ENCODE measurements at regions not wholly inside any gene's neighbourhood (a gene's known extent, or its start where the extent isn't known, plus 50 kb on each side); places are given as distances from the start of the nearest gene placed in this dataset.

DNA sequence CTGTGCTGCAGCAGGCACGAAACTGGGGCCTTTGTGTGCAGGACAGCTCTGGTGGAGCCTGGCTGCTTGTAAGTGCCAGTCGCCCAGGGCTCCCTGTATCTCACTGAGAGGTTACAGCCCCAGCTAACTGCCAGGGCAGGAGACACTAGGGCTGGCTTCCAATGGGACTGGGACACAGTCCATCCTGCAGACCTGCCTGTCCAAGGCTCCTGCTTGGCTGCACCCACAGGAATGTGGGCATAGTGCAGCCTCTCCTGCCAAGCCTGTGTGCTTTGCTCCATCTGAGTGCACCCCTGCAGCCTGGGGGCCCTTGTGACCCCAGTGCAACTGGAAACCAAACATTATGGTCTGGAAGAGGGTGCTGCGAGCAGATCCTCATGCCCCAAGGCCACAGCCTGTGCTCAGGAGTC is 144.0 kb downstream of the ADAM29 start (continued):
- TF ChIP-seq, protein P1, sequence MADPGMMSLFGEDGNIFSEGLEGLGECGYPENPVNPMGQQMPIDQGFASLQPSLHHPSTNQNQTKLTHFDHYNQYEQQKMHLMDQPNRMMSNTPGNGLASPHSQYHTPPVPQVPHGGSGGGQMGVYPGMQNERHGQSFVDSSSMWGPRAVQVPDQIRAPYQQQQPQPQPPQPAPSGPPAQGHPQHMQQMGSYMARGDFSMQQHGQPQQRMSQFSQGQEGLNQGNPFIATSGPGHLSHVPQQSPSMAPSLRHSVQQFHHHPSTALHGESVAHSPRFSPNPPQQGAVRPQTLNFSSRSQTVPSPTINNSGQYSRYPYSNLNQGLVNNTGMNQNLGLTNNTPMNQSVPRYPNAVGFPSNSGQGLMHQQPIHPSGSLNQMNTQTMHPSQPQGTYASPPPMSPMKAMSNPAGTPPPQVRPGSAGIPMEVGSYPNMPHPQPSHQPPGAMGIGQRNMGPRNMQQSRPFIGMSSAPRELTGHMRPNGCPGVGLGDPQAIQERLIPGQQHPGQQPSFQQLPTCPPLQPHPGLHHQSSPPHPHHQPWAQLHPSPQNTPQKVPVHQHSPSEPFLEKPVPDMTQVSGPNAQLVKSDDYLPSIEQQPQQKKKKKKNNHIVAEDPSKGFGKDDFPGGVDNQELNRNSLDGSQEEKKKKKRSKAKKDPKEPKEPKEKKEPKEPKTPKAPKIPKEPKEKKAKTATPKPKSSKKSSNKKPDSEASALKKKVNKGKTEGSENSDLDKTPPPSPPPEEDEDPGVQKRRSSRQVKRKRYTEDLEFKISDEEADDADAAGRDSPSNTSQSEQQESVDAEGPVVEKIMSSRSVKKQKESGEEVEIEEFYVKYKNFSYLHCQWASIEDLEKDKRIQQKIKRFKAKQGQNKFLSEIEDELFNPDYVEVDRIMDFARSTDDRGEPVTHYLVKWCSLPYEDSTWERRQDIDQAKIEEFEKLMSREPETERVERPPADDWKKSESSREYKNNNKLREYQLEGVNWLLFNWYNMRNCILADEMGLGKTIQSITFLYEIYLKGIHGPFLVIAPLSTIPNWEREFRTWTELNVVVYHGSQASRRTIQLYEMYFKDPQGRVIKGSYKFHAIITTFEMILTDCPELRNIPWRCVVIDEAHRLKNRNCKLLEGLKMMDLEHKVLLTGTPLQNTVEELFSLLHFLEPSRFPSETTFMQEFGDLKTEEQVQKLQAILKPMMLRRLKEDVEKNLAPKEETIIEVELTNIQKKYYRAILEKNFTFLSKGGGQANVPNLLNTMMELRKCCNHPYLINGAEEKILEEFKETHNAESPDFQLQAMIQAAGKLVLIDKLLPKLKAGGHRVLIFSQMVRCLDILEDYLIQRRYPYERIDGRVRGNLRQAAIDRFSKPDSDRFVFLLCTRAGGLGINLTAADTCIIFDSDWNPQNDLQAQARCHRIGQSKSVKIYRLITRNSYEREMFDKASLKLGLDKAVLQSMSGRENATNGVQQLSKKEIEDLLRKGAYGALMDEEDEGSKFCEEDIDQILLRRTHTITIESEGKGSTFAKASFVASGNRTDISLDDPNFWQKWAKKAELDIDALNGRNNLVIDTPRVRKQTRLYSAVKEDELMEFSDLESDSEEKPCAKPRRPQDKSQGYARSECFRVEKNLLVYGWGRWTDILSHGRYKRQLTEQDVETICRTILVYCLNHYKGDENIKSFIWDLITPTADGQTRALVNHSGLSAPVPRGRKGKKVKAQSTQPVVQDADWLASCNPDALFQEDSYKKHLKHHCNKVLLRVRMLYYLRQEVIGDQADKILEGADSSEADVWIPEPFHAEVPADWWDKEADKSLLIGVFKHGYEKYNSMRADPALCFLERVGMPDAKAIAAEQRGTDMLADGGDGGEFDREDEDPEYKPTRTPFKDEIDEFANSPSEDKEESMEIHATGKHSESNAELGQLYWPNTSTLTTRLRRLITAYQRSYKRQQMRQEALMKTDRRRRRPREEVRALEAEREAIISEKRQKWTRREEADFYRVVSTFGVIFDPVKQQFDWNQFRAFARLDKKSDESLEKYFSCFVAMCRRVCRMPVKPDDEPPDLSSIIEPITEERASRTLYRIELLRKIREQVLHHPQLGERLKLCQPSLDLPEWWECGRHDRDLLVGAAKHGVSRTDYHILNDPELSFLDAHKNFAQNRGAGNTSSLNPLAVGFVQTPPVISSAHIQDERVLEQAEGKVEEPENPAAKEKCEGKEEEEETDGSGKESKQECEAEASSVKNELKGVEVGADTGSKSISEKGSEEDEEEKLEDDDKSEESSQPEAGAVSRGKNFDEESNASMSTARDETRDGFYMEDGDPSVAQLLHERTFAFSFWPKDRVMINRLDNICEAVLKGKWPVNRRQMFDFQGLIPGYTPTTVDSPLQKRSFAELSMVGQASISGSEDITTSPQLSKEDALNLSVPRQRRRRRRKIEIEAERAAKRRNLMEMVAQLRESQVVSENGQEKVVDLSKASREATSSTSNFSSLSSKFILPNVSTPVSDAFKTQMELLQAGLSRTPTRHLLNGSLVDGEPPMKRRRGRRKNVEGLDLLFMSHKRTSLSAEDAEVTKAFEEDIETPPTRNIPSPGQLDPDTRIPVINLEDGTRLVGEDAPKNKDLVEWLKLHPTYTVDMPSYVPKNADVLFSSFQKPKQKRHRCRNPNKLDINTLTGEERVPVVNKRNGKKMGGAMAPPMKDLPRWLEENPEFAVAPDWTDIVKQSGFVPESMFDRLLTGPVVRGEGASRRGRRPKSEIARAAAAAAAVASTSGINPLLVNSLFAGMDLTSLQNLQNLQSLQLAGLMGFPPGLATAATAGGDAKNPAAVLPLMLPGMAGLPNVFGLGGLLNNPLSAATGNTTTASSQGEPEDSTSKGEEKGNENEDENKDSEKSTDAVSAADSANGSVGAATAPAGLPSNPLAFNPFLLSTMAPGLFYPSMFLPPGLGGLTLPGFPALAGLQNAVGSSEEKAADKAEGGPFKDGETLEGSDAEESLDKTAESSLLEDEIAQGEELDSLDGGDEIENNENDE (IDR thresholded peaks at IDR 0.05; ENCODE audit: insufficient replicate concordance, low read length): no peak
- no peak for TF ChIP-seq RAD21 (IDR thresholded peaks at IDR 0.05 in 1 of 2, conservative IDR thresholded peaks at IDR 0.05 in 1 of 2; ENCODE audit: low read depth in 2 of 2, low read length in 2 of 2)
- no peak for TF ChIP-seq JUND (IDR thresholded peaks at IDR 0.05; ENCODE audit: low read length)
- TF ChIP-seq, protein P2, sequence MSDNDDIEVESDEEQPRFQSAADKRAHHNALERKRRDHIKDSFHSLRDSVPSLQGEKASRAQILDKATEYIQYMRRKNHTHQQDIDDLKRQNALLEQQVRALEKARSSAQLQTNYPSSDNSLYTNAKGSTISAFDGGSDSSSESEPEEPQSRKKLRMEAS (IDR thresholded peaks at IDR 0.05): no peak
- TF ChIP-seq GABPA (IDR thresholded peaks at IDR 0.05; ENCODE audit: borderline replicate concordance, insufficient read depth, low read length): no peak
- no peak for TF ChIP-seq SUZ12 (IDR thresholded peaks at IDR 0.05; ENCODE audit: low read length)
- no peak for TF ChIP-seq POLR2A (IDR thresholded peaks at IDR 0.05; ENCODE audit: control extremely low read depth in 1 of 2, low read depth in 2 of 2, low read length in 2 of 2)
- TF ChIP-seq TCF12 (IDR thresholded peaks at IDR 0.05; ENCODE audit: low read depth, low read length): no peak
- no peak for TF ChIP-seq CTBP2 (IDR thresholded peaks at IDR 0.05; ENCODE audit: borderline replicate concordance, insufficient read depth, insufficient read length, low read length)
- TF ChIP-seq CHD2 (IDR thresholded peaks at IDR 0.05; ENCODE audit: low read length): no peak
- no peak for TF ChIP-seq KDM5A (IDR thresholded peaks at IDR 0.05; ENCODE audit: low read length)
- TF ChIP-seq RFX5 (IDR thresholded peaks at IDR 0.05; ENCODE audit: borderline replicate concordance, low read depth, low read length): no peak

Data from H1 (cell line).